ENCODE measurements at regions not wholly inside any gene's neighbourhood (a gene's known extent, or its start where the extent isn't known, plus 50 kb on each side); places are given as distances from the start of the nearest gene placed in this dataset.

DNA sequence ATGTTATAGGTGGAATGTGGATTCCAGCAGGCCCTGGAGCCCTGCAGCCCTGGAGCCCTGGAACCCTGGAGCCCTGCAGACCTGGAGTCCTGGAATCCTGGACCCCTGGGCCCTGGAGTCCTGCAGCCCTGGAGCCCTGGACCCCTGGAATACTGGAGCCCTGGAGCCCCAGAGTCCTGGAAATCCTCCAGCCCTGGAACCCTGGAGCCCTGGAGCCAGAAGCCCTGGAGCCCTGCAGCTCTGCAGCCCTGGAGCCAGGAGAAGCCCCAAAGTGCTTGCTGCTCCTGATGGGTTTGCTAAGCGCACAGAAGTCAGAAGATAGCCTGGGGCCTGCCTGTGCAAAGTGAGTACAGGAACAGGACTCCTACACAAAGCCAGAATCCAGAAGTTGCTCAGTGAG is 223.1 kb upstream of the PDE10A start:
- Histone ChIP-seq H3K9me3 (ENCODE audit: insufficient read depth, low read length, severe bottlenecking) (peaks cover 9% of the 10 kb centered on the region), H3K9ac (ENCODE audit: low read depth, low read length) (no peak overlapping the region), H3K4me2 (ENCODE audit: insufficient read depth, low read length) (no peak overlapping the region), H3K36me3 (ENCODE audit: insufficient read depth, low read length) (no peaks in the 10 kb centered on the region), H3K4me3 (ENCODE audit: low read depth in 1 of 2, low read length in 2 of 2) (no peak overlapping the region), H3K27me3 (ENCODE audit: insufficient read depth, low read length, poor library complexity) (no peaks in the 10 kb centered on the region), H3K27ac (ENCODE audit: low read length) (no peak overlapping the region), H2AFZ (ENCODE audit: low read depth, low read length) (no peak overlapping the region), H3K79me2 (ENCODE audit: insufficient read depth, low read length) (no peaks in the 10 kb centered on the region), H4K20me1 (ENCODE audit: insufficient read depth, low read length) (no peaks in the 10 kb centered on the region), H3K4me1 (ENCODE audit: insufficient read depth, low read length) (no peaks in the 10 kb centered on the region)
- TF ChIP-seq EZH2 (IDR thresholded peaks at IDR 0.05; ENCODE audit: borderline replicate concordance, low read depth, low read length, severe bottlenecking), result no peak
- TF ChIP-seq, protein P1, sequence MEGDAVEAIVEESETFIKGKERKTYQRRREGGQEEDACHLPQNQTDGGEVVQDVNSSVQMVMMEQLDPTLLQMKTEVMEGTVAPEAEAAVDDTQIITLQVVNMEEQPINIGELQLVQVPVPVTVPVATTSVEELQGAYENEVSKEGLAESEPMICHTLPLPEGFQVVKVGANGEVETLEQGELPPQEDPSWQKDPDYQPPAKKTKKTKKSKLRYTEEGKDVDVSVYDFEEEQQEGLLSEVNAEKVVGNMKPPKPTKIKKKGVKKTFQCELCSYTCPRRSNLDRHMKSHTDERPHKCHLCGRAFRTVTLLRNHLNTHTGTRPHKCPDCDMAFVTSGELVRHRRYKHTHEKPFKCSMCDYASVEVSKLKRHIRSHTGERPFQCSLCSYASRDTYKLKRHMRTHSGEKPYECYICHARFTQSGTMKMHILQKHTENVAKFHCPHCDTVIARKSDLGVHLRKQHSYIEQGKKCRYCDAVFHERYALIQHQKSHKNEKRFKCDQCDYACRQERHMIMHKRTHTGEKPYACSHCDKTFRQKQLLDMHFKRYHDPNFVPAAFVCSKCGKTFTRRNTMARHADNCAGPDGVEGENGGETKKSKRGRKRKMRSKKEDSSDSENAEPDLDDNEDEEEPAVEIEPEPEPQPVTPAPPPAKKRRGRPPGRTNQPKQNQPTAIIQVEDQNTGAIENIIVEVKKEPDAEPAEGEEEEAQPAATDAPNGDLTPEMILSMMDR (IDR thresholded peaks at IDR 0.05; ENCODE audit: borderline replicate concordance, extremely low read depth, low read length, poor library complexity, severe bottlenecking), result no peak
- no peak for DNase-seq
- no peak for ATAC-seq (ENCODE audit: insufficient read depth, low read depth)

DNA sequence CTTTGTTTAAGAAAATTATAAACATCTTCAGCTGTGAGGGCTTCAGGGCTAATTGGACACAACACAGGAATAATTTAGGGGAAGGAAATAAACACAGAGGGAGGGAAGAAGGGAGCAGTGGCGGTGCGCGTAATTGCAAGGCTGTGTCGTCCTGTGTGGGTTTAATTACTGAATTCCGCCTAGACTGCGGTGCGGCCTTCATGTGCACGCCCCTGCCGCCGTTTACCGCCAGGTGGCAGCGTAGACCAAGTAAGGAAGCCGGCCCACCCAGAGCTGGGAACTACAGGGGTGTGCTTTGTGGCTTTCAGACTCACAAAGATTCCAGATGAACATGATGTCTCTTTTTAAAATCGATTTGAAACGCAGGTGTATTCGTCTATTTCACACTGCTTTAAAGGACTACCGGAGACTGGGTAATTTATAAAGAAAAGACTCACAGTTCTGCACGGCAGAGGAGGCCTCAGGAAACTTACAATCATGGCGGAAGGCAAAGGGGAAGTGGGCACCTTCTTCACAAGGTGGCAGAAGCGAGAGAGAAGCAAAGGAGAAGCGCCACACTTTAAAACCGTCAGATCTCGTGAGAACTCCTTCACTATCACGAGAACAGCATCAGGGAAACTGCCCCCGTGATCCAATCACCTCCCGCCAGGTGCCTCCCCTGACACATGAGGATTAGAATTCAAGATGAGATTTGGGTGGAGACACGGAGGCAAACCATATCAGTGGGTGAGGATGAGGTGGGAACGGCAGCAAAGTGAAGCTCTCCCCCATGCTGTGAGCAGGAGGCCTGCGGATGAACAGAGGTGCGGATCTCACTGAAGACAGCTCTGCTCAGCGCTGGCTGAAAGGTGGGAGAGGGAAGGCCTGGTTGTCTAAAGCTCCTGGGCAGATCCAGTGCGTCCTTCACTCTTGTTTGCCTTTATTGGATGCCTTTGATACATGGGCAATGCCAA is 222.0 kb upstream of the PDE10A start:
- Histone ChIP-seq H3K4me1 (ENCODE audit: insufficient read depth, low read length) (no peaks in the 10 kb centered on the region), H3K79me2 (ENCODE audit: insufficient read depth, low read length) (no peaks in the 10 kb centered on the region), H3K9ac (ENCODE audit: low read depth, low read length) (no peak overlapping the region), H3K27ac (ENCODE audit: low read length) (no peak overlapping the region), H3K9me3 (ENCODE audit: insufficient read depth, low read length, severe bottlenecking) (peaks cover 9% of the 10 kb centered on the region), H3K36me3 (ENCODE audit: insufficient read depth, low read length) (no peaks in the 10 kb centered on the region), H4K20me1 (ENCODE audit: insufficient read depth, low read length) (no peaks in the 10 kb centered on the region), H3K4me3 (ENCODE audit: low read depth in 1 of 2, low read length in 2 of 2) (no peak overlapping the region), H3K27me3 (ENCODE audit: insufficient read depth, low read length, poor library complexity) (no peaks in the 10 kb centered on the region), H3K4me2 (ENCODE audit: insufficient read depth, low read length) (no peak overlapping the region), H2AFZ (ENCODE audit: low read depth, low read length) (no peak overlapping the region)
- TF ChIP-seq, protein P1 (IDR thresholded peaks at IDR 0.05; ENCODE audit: borderline replicate concordance, extremely low read depth, low read length, poor library complexity, severe bottlenecking), result peak; percentile 98
- no peak for TF ChIP-seq EZH2 (IDR thresholded peaks at IDR 0.05; ENCODE audit: borderline replicate concordance, low read depth, low read length, severe bottlenecking)
- peak; percentile 99 for ATAC-seq (ENCODE audit: insufficient read depth, low read depth)
- DNase-seq, result peak; percentile 81

DNA sequence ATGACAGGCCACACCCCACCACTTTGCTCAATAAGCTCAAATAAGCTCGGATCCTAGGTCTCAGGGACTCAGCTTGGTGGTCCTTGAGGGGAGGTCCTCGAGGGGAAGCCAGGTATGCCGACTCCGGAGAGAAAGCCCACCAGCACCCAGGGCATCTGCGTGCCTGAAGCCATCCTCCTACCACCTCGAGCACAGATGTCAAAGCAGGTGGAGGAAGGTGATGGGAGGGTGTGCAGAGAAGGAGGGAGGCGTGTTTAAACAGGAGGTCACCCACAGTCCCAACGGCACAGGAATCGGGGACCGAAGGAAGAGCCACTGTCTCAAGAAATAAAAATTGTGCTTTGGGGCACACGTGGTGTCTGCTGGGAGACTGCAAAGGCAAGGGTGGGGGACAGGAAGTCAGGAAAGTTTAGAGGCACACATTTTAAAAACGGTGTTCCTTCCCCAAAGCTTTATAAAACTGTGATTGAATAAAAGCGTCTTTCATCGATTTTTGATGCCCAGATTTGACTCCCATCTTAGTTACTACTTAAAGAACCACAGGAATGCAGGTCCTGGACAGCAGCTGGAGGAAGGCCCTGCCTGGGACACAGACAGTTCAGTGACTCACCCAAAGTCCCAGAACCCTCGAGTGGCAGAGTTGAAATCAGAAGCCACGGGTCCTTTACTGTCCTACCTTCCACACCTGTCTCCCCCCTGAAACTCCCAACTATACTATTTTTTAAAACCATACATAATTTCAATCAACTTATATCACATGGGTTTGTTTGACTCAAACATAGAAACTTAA is 221.0 kb upstream of the PDE10A start:
- Histone ChIP-seq H3K36me3 (ENCODE audit: insufficient read depth, low read length) (no peaks in the 10 kb centered on the region), H3K4me1 (ENCODE audit: insufficient read depth, low read length) (no peaks in the 10 kb centered on the region), H3K79me2 (ENCODE audit: insufficient read depth, low read length) (no peaks in the 10 kb centered on the region), H3K27ac (ENCODE audit: low read length) (no peak overlapping the region), H3K9me3 (ENCODE audit: insufficient read depth, low read length, severe bottlenecking) (peaks cover 9% of the 10 kb centered on the region), H3K27me3 (ENCODE audit: insufficient read depth, low read length, poor library complexity) (no peaks in the 10 kb centered on the region), H4K20me1 (ENCODE audit: insufficient read depth, low read length) (no peaks in the 10 kb centered on the region), H3K9ac (ENCODE audit: low read depth, low read length) (no peak overlapping the region), H3K4me3 (ENCODE audit: low read depth in 1 of 2, low read length in 2 of 2) (no peak overlapping the region), H2AFZ (ENCODE audit: low read depth, low read length) (0 out of 2 replicates have a peak overlapping the region, but pooled peaks have one; percentile 28), H3K4me2 (ENCODE audit: insufficient read depth, low read length) (no peak overlapping the region)
- ATAC-seq (ENCODE audit: insufficient read depth, low read depth), result no peak
- no peak for DNase-seq
- TF ChIP-seq EZH2 (IDR thresholded peaks at IDR 0.05; ENCODE audit: borderline replicate concordance, low read depth, low read length, severe bottlenecking), result no peak

DNA sequence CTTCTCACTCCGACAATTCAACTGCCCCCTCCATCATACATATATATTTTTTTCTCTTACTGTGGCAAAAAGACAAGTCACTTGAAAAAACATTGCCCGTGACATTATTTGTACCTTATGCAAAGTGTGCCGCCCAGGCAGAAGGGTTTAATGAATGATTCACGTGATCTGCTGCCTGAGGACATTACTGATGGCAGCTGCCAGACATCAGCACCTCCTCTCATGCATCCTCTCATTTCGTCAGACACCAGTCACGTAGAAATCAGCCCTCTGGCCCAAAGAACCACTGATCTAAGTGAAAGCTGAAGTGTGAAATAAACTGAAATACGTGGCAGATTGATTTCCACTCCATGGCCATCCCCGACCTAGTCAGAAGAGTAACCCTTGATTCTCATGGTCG is 218.8 kb upstream of the PDE10A start:
- peaks cover 2% of the 10 kb centered on the region for H3K9me3 ChIP-seq (ENCODE audit: insufficient read depth, low read length, severe bottlenecking)
- ATAC-seq (ENCODE audit: insufficient read depth, low read depth) (no peak), DNase-seq (no peak)
- no peak overlapping the region for H3K4me2 ChIP-seq (ENCODE audit: insufficient read depth, low read length)
- H3K4me3 ChIP-seq (ENCODE audit: low read depth in 1 of 2, low read length in 2 of 2), result no peak overlapping the region
- H3K36me3 ChIP-seq (ENCODE audit: insufficient read depth, low read length), result no peaks in the 10 kb centered on the region
- H3K9ac ChIP-seq (ENCODE audit: low read depth, low read length), result no peak overlapping the region
- TF ChIP-seq, protein P1 (IDR thresholded peaks at IDR 0.05; ENCODE audit: borderline replicate concordance, extremely low read depth, low read length, poor library complexity, severe bottlenecking), result no peak
- no peak for TF ChIP-seq EZH2 (IDR thresholded peaks at IDR 0.05; ENCODE audit: borderline replicate concordance, low read depth, low read length, severe bottlenecking)
- H3K4me1 ChIP-seq (ENCODE audit: insufficient read depth, low read length), result no peaks in the 10 kb centered on the region
- no peak overlapping the region for H2AFZ ChIP-seq (ENCODE audit: low read depth, low read length)
- no peak overlapping the region for H3K27ac ChIP-seq (ENCODE audit: low read length)
- H4K20me1 ChIP-seq (ENCODE audit: insufficient read depth, low read length), result no peaks in the 10 kb centered on the region
- no peaks in the 10 kb centered on the region for H3K79me2 ChIP-seq (ENCODE audit: insufficient read depth, low read length)
- H3K27me3 ChIP-seq (ENCODE audit: insufficient read depth, low read length, poor library complexity), result no peaks in the 10 kb centered on the region

All from DND-41 (cell line).